SHP77 (cell line): ENCODE measurements at regions not wholly inside any gene's neighbourhood (a gene's known extent, or its start where the extent isn't known, plus 50 kb on each side); places are given as distances from the start of the nearest gene placed in this dataset.

Experiments
- DNase-seq, 2 experiments: peaks; one replicate each; lab custom pipeline; 2025; lab: John Stamatoyannopoulos, UW

DNA sequence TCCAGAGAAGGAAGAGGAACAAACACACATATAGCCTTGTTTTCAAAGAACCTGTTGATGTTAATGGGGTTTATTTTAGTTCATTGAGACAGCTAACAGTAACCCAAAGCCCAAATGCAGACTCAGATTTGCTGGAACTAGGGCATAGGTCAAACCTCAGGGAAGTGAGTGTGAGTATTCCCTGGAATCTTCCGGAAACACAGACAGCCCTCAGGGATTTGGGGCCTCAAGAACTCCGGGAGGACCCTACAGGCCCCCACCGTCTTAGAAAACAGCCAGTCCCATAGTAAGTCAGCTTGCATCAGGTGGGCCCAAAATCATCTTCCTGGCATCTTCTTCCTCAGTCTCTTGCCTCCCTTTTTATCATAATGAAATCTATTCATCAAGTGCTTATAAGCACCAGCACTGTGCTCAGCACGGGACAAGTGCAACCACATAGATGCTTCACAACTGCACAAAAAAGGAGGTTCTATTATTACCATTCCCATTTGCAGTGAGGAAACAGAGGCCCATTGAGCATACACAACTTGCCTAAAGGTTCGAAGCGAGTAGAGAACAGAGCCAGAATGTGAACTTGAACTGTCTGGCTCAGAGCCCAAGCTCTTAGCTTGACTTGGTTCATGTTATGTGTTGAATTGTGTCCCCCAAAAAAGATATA, 50.2 kb upstream of the BCL11A start:
- DNase-seq, result no peak

DNA sequence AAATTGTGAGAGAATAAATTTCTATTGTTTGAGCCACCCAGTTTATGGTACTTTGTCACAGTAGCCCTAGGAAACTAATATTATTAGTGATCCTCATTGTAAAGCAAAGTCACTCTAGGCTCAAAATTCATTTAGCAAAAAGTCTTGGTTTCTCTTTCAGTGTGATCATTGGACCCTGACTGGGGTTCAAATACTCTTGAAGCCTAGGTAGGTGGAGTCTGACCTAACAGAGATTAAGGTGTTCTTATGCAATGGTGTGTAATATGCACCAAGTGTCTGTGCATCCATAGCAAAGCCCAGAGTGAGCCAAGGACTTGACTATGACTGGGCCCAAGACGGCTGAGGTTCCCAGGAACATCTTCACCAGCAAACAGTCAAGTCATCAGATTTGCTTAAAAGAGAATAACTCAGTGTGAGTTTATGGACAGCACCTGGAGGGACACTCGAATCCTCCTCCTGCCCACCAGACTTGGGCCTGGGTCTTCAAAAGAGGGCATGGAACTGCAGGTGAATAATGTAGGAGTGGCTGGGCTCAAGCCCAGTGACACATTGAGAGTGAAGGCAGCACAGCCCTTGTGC, 51.1 kb upstream of the BCL11A start:
- DNase-seq, result no peak

DNA sequence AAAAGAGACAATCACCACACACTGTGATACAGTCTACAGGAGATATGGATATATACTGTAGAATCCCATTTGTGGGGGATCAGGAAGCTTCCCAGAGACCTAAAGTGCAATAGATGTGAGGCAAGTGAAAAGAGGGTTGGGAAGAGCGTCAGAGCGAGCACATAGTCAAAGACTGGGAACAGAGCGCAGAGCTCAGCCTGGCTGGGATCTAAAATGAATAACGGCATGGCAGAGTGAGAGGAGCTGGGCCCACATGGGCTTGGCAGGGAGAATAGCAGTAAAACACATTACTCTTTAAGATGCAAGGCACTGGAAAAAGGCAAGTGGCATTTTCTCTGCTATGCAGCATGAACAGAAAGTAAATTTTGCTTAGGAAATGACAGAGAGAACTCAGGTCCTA, 52.4 kb upstream of the BCL11A start:
- DNase-seq, result no peak

DNA sequence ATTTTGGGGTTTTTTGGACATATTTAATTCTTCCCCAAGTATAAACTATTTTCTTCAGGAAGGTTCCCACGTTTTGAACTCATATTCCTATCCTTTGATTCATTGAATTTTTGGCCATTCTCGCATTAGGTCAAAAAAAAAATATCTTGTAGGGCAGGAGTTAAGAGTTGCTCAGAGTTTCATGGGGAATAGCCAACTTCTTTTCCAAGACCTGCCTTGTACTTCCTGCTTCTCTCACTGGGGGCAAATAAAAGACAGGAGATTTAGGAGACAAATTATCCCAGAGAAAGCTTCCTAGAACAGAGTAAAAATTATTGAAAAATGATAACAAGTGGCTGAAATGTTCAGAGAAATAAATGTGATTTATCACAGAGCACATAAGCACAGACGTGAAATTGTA, 55.2 kb upstream of the BCL11A start:
- no peak for DNase-seq

DNA sequence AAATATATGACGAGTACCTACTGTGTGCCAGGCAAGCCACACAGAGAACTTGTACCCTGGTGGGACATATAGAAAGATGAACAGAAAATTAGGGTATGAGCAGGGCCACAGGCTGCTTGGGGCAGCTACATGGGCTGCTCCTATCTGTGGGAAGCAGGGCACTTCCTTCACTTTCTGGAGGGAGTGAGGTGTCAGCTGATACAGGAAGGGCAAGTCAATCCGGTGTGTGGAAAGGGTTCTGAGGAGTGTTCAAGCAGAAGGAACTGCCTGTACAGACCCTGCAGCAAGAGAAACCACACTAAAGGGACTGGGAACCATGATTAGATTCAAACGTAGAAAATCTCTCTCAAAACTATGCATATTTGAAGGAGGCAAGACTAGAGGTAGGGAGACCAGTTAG, 58.6 kb upstream of the BCL11A start:
- DNase-seq, result no peak

DNA sequence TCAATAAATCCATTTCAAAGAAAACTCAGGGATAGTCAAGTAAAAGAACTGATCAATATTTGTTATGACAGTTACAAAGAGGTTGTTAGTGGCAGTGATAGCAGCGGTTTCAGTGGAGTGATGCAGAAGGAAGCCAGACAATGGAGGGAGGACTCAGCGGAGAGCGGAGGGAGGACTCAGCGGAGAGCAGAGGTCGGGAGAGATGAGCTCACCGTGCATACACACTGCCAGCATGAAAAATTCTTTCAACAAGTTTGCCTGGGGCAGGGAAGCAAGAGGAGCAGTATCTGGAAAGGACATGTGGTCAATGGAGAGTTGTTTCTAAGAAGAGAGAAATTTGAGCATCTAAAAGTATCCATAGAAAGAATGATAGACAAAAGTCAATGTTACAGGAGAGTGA, 60.9 kb upstream of the BCL11A start:
- no peak for DNase-seq

DNA sequence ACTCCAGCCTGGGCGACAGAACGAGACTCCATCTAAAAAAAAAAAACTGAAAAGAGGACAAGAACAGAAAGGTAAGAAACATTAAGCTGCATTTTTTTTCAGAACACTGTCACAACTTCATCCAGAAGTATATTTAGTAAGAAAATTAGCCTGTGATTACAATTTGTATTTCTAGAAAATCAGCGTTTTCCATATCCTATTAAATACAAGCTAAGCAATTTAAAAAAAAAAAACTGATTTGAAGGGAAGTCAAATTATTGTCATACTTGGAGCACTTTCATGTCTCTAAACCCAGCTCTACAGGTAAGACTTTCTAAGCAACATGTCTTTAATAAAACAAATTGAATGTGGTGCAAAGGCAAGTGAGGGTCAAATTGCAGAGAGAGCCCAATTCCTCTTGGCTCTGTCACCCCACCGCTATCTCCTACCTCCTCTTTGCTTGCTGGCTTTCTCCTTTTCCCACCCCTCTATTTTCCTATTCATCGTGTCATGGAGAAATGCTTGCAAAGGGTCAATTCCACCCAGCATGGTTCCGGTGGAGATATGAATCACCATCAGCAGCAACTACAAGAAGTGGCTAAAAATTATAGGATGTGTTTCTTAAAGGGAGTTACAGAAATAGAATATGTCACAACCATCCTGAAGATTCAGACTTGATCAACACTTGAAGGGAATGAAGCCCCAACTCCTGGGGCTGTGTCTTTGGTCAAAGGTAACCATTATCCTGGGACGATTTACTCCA, 68.4 kb upstream of the BCL11A start:
- DNase-seq, result no peak

DNA sequence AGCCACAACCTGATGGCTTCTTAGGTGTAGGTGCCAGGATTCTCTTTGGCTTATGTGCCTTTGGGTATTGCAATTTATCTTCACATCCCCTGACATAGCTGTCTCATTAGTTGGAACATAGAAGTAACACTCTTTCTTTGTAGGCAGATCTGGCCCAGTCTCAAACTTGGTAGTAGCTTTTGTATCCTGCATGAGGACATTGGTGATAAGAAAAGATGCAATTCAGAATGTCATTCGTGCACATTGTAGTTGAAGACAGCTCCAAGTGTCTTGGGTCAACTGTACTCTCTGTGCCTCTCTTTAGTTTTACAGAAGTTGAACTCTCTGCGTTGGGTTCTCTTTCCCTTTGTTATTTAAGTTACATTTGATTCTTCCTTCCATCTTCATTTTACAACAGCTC, 69.6 kb upstream of the BCL11A start:
- no peak for DNase-seq

DNA sequence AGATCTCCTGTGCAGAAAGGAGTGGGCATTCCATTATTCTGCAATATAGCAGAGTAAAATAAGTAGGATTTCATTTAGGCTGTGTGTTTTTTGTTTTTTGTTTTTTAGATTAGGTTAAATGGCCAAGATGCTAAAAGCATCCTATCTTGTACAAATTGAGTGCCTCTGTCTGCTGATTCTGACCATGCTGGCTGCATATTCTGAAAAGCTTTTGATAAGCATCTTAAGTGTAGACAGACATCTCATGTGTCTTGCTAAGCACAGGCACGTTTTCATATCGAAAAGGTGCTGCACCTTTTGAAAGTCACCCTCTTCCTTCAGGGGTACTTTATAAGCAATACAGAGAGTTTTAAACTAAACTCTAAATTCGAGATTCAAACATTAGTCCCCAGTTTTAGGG, 74.0 kb upstream of the BCL11A start:
- DNase-seq, result no peak

DNA sequence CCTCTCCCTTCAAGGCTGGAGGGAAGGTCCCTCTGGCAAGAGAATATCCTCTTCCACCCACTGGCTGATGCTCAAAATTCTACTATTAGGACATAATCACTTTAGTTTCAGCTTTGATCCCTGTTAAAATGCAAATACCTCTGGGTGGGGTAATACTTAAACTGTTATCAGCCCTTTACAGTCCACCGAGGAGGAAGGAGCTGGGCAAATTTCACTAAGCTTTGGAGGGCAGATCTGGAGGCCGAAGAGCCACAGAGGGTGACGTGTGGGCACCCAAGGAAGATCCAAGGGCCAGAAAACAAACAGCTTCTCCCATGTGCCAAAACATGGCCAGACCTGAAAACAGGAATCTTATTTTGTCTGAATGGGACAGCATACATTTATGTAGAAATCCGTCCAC, 74.6 kb upstream of the BCL11A start:
- DNase-seq, result no peak

DNA sequence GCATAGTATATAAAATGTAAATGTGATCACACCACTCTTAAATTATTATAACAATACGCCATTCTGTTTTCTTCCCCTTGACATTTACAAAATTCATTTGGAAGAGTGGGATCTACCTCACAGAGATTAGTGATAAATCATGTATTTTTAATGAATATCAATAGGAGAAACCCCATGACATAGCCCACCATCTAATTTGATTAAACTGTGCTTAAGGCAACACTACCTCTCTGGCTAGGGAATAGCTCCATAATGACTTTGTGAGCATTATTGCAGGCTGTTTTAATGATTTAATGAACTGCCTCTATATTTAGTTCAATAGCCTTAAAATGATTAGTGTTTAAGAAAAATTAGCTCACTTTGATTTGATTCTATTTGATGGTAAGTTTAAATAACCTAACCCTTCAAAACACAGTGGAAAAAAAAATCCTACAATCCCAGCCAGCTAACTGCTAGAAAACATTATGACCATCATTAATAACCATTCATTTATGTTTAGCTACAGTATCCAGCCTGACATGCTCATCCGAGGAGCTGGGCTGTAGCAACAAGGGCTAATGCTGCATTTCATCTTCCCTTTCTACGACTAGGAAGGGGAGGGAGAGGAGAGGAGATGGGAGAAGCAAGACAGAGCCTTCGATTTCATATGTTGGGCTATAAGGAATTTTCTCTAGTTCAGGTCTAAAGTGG, 75.3 kb upstream of the BCL11A start:
- no peak for DNase-seq

DNA sequence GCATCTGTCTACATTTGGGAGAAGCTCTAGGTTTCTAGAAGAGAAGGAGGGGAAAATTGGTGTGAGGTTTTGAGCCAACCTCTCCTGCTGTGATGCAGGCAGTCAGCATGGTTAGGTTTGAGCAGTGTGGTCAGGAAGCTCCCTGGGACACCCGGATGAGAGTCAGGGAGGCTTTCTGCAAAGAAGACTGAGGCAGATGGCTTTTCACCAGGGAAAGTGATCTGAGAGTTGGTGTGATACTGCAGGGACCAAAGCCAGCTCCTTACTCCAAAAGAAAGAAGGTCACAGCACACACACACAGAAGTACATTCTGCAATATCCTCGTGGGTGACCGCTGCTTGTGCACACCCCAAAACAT, 75.8 kb upstream of the BCL11A start:
- DNase-seq, result no peak

DNA sequence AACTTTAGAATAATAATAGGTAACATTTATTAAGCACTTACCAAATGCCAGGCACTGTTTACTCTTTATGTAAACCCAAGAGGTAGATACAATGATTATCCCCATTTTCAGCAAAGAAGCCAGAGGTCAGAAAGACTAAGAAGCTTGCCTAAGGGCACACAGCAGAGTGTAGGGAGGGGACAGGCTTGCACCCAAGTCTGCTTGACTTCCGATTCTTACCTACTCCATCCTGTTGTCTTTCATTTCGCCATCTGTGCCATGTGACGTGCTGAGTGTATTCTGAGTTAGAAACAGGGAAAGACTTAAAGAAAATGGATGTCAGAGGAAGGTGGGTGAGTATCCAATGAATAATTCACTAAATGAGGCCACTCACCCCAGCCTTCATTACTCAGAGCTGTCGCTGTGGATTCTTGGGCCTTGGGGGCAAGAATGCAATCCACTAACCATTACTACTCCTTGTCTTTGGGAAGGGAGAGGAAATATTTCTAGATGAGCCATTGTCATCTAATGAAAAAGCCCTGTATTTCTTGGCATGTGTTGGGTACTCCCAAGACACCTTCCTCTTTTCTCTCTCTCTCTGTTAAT, 76.4 kb upstream of the BCL11A start:
- no peak for DNase-seq

DNA sequence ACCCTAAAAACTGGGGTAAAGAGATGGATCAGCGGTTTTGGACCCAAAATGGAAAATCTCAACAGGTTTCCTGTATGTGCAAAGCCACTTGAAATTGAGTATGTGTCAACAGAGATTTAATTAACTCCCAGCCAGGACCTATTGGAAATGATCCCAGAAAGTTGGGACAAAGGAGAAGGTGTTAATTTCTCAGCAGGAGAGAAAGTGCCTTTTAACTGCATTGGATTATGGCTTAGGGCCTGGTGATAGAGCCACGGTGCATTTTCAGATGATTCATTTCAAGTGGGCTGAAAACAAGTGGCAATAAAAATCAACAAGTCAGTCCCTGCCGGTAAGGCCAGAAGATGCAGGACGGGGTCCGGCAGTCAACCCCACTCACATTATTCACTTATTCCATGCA, 80.2 kb upstream of the BCL11A start:
- DNase-seq, result no peak

DNA sequence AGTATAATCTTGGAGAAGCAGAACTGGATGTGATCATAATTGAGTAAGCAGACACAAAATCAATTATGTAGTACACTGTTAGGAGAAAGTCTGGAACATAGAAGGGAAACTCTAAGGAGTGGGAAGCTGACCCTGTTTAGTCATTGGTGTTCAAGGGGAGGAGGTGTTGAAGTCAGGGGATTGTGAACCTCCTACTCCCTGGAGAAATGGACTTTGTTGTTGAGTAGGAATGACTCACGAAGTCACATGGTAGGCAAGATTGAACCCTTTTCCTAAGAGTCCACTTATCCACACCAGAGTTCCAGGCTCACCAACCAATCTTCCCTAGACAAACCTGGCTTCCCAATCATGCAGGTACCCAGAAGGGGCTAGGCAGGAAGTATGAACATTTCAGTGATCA, 81.0 kb upstream of the BCL11A start:
- DNase-seq, result no peak

DNA sequence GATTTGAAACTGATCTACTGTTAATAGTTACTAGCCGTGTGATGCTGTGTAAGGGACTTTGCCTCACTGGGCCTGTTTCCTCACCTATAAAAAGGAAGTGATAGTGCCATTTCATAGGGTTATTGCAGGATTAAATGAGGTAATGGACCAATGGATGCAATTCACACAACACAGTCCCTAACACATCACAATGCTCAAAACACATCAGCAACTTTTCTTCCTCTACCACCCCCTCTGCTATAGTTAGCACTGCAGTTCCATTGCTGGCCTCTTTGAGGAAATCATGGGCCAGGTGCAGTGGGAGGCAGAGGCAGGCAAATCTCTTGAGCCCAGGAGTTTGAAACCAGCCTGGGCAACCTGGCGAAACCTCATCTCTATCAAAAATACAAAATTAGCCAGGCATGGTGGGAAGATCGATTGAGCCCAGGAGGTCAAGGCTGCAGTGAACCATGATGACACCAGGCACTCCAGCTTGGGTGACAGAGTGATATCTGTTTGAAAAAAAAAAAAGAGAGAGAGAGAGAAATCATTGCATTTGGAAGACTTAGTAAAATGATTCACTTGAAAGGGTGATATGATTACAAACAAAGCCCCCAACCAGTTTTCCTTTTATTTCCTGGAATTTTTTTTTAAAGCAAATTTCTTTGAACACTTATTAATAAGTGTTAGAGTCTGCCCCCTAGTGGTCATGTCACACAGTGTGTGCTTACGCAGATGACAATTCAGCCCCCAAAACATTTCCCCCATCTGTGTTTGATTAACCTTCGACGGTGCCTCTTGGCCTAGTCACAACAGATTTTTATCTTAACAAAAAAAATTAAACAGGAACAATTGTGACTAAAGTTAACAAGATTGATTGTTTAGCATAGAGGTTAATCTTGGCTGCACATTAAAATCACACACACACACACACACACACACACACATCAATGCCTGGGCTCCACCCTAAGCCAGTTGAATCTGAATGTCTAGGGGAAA, 88.6 kb upstream of the BCL11A start:
- peak; percentile 35 to 71 for DNase-seq

DNA sequence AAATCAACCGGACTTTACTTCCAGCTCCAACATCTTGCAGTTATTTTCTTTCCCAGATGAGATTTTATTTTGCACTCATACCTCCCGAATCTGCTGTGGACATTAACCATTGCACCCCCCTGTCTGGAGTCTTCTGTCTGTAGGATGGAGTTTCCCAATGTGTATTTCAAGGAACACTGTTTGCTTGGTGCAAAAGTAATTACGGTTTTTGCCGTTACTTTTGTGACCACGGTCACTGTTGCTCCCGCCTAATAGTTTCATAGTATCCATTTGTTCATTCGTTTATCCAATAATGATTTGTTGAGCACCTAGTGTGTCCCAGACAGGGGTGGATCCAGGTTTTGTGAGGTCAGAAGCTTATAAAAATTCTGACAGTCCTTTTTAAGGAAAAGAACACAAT, 90.3 kb upstream of the BCL11A start:
- DNase-seq, result no peak

DNA sequence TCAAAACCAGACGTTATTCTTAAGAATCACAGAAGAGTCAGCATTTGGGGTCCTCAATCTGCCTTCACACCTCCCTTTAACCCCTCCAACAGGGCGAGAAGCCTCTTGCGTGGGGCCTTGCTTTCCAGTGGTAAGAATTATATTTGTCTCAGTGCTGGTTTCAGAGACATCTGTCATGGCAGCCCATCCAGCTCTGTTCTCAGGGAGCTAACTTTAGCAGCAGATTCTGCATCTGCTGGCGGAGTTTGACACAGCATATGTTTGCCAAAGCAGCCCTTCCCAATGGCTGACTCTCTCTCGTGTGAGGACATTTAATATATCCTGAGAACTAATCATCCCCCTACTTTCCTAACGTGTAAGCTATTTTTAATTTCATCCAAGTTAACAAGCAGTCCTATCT, 91.5 kb upstream of the BCL11A start:
- no peak for DNase-seq

DNA sequence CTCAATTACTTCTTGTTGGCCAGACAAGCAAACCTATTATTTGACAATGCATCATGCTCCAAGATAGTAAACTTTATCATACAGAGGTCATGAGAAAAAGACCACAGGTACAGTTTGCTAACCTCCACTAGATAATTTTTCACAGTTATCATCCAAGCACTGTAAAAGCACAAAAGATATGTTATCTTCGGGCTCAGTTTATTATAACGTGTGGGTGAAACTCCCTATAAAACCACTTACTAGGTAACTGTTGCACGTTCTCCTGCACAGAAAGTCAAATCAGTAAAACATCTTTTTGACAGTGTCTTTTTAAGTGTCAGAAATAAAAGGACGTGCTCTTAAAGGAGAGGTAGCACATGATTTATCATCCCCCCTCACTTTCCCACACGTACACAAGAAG, 94.7 kb upstream of the BCL11A start:
- no peak for DNase-seq

DNA sequence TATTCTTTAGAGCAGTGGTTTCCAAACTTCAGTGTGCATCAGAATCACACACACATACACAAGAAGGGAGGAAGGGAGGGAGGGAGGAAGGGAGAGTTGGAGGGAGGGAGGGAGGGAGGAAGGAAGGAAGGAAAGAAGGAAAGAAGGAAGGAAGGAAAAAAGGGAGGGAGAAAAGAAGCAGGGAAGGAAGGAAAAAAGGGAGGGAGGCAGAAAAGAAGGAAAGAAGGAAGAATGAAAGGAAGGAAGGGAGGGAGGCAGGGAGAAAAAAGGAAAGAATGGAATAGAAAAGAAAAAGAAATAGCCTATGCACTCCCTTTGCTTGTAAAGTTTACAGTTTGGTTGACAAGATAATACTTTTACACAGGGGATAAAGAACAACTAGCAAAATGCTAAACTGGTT, 96.3 kb upstream of the BCL11A start:
- DNase-seq, result no peak

DNA sequence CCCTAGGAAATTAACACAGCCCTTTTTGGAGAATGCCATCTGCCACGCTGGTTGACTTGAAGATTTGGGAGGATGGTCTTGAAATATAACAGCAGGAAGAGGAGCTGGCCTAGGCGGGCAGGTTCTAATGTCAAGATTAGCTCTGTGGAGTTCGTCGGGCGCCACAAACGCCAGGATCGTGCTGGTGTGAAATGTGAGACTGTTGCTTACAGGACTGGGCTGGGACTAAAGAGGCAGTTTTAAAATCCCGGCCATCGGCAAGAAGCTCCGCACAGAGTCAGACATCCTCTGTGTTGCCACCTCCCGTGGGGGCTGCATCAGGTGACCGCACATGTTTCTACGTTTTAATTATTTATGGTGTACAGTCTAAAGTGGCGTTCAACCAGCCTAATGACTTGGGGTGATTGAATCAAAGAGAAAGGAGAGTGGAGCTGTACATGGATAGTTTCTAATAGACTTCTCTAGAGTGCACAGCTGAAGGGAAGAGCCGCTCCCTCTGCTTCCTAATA, 99.4 kb upstream of the BCL11A start:
- no peak for DNase-seq
